ENCODE measurements at regions not wholly inside any gene's neighbourhood (a gene's known extent, or its start where the extent isn't known, plus 50 kb on each side); places are given as distances from the start of the nearest gene placed in this dataset.

DNA sequence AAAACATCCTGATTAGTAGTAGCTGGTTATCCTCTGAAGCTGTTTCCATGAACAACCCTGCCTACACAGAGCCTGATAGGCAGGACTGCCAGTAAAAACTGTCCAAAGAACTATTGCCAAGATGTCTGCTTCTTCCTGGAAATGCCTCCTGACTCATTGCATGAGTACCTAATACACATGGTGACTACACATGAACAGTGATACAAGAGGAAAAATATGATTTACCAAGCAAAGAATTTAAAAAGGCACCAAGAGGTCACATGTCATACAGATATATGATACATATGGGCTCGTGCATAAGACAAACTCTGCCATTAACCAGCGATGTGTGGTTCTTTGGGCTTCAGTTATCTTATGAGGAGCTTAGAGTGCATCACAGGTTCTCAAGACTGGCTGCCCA, 552.3 kb downstream of the SLC16A7 start:
- no peaks in the 10 kb centered on the region for H3K27me3 ChIP-seq (ENCODE audit: control insufficient read depth in 2 of 2, insufficient read depth in 2 of 2, low read length in 2 of 2)
- H3K4me2 ChIP-seq (ENCODE audit: insufficient read depth, low read length), result 0 out of 2 replicates have a peak overlapping the region, but pooled peaks have one; percentile 23
- H3K9me1 ChIP-seq (ENCODE audit: control insufficient read depth, insufficient read depth, low read length), result no peaks in the 10 kb centered on the region
- POLR2A ChIA-PET, result no interaction called here
- peaks cover 0 to 16% of the 10 kb centered on the region in 2 experiments; a peak in 2 of 5 replicates for H3K4me1 ChIP-seq (replicated peaks in 1 of 2; ENCODE audit: control insufficient read depth in 2 of 2, insufficient read depth in 2 of 2, low read length in 2 of 2)
- H4K20me1 ChIP-seq (replicated peaks; ENCODE audit: control insufficient read depth, insufficient read depth, low read length), result no peaks in the 10 kb centered on the region
- in situ Hi-C loops (cut with MboI), result no loop called here
- no peak overlapping the region for H3K9ac ChIP-seq (ENCODE audit: insufficient read depth in 1 of 2, low read depth in 2 of 2, low read length in 2 of 2)
- DNase-seq (ENCODE audit: extremely low read depth in 1 of 4, low spot score in 3 of 4), result peak in 2 of 4 experiments; percentile 37 to 74
- peak overlapping the region; percentile 77 for H2AFZ ChIP-seq (ENCODE audit: low read depth, low read length)
- no peak overlapping the region for H3K4me3 ChIP-seq
- BruUV-seq (replicated peaks), result no TSS peak
- peak; percentile 72 for ATAC-seq
- peak overlapping the region; percentile 49 for H3K27ac ChIP-seq (ENCODE audit: extremely low read depth, low read depth, low read length)
- no peaks in the 10 kb centered on the region for H3K79me2 ChIP-seq (ENCODE audit: control insufficient read depth, insufficient read depth, low read length)
- CTCF ChIA-PET (ENCODE audit: low intra/inter-chr PET ratio), result no interaction called here
- no peaks in the 10 kb centered on the region for H3K9me3 ChIP-seq (replicated peaks; ENCODE audit: control insufficient read depth, insufficient read depth, low read depth, low read length)
- peak; percentile 52 for FAIRE-seq
- no peaks in the 10 kb centered on the region for H3K36me3 ChIP-seq (ENCODE audit: control insufficient read depth, insufficient read depth, low read length)
- intact Hi-C loops (cut with micrococcal nuclease), result no loop called here
- WGBS (ENCODE audit: insufficient coverage, low coverage, missing lambda C conversion rate), result 6% methylated on average over 2 of the region's 2 CpGs
- TF ChIP-seq BDP1 (IDR thresholded peaks at IDR 0.05; ENCODE audit: insufficient read depth, insufficient read length) (no peak), CBFA2T3 (IDR thresholded peaks at IDR 0.05) (0 out of 2 replicates have a peak, but pooled peaks have one; percentile 47), ETS2 (tag; IDR thresholded peaks at IDR 0.05; ENCODE audit: borderline replicate concordance, poor library complexity, severe bottlenecking) (no peak), JUND (IDR thresholded peaks at IDR 0.05; ENCODE audit: borderline replicate concordance, low read depth, low read length) (peak; percentile 60; the same call in 1 of the 2 replicates), JUND (tag; IDR thresholded peaks at IDR 0.05; ENCODE audit: borderline replicate concordance, low read depth, low read length) (peak; percentile 58; the same call in 1 of the 3 replicates), ZNF444 (CRISPR knock-in tag; IDR thresholded peaks at IDR 0.05) (no peak), FOSL1 (tag; conservative IDR thresholded peaks at IDR 0.05) (peak; percentile 74), ELK3 (CRISPR knock-in tag; IDR thresholded peaks at IDR 0.05) (no peak), NFE2 (IDR thresholded peaks at IDR 0.05; ENCODE audit: low read depth) (peak; percentile 19; the same call in 1 of the 2 replicates), DMBX1 (CRISPR knock-in tag; IDR thresholded peaks at IDR 0.05; ENCODE audit: borderline replicate concordance) (0 out of 2 replicates have a peak, but pooled peaks have one; percentile 47), MNT (conservative IDR thresholded peaks at IDR 0.05) (0 out of 4 replicates have a peak, but pooled peaks of 1 of the 2 experiments have one; percentile 16), CC2D1A (IDR thresholded peaks at IDR 0.05) (peak; percentile 55; the same call in 1 of the 2 replicates), YY1 (IDR thresholded peaks at IDR 0.05; ENCODE audit: borderline replicate concordance in 1 of 3, control insufficient read depth in 1 of 3, extremely low read depth in 1 of 3, insufficient read depth in 3 of 3, insufficient read length in 1 of 3, insufficient replicate concordance in 2 of 3, low read depth in 1 of 3, low read length in 2 of 3) (peak in 1 of 3 experiments; percentile 65)
- TF ChIP-seq, protein P1, sequence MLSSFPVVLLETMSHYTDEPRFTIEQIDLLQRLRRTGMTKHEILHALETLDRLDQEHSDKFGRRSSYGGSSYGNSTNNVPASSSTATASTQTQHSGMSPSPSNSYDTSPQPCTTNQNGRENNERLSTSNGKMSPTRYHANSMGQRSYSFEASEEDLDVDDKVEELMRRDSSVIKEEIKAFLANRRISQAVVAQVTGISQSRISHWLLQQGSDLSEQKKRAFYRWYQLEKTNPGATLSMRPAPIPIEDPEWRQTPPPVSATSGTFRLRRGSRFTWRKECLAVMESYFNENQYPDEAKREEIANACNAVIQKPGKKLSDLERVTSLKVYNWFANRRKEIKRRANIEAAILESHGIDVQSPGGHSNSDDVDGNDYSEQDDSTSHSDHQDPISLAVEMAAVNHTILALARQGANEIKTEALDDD (IDR thresholded peaks at IDR 0.05), result peak; percentile 72
- TF ChIP-seq, protein P2, sequence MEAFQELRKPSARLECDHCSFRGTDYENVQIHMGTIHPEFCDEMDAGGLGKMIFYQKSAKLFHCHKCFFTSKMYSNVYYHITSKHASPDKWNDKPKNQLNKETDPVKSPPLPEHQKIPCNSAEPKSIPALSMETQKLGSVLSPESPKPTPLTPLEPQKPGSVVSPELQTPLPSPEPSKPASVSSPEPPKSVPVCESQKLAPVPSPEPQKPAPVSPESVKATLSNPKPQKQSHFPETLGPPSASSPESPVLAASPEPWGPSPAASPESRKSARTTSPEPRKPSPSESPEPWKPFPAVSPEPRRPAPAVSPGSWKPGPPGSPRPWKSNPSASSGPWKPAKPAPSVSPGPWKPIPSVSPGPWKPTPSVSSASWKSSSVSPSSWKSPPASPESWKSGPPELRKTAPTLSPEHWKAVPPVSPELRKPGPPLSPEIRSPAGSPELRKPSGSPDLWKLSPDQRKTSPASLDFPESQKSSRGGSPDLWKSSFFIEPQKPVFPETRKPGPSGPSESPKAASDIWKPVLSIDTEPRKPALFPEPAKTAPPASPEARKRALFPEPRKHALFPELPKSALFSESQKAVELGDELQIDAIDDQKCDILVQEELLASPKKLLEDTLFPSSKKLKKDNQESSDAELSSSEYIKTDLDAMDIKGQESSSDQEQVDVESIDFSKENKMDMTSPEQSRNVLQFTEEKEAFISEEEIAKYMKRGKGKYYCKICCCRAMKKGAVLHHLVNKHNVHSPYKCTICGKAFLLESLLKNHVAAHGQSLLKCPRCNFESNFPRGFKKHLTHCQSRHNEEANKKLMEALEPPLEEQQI (IDR thresholded peaks at IDR 0.05), result 0 out of 2 replicates have a peak, but pooled peaks have one; percentile 30

Data from K562 (cell line).